RWPE1 (cell line): ENCODE measurements at regions not wholly inside any gene's neighbourhood (a gene's known extent, or its start where the extent isn't known, plus 50 kb on each side); places are given as distances from the start of the nearest gene placed in this dataset.

Experiments used
- CTCF ChIA-PET: fragments of 350-600 bp; sonication (Branson Sonifier 250); formaldehyde crosslinking; extraction: SDS; loops from one replicate; lab custom pipeline; 2021; lab: Yijun Ruan, JAX
- POLR2A ChIA-PET: fragments of 400-600 bp; formaldehyde crosslinking; extraction: SDS; loops from one replicate; lab custom pipeline; 2020; ENCODE audit warnings: antibody characterized with exemption; ENCODE audit not compliant: low non-redundant PET; lab: Yijun Ruan, JAX
- DNase-seq: peaks from one replicate; pipeline ENCODE4 v3.0.0; 2012; ENCODE audit warnings: low spot score
- H3K27ac ChIP-seq: fragments of 450-650 bp; 2 replicates; pipeline ENCODE4 v1.5.1; 2017
- CTCF ChIP-seq: fragments of 450-650 bp; conservative IDR thresholded peaks from 2 replicates; pipeline ENCODE4 v1.5.1; 2017; ENCODE audit warnings: low read depth, mild to moderate bottlenecking

- POLR2A ChIA-PET: no interaction called here
- CTCF ChIA-PET: interaction anchor here (0.6 kb wide), 1 partner anchor 9 kb away, joined by 3 read pairs; no protein-coding TSS in a partner anchor
- no peak for DNase-seq
- TF ChIP-seq CTCF: no peak
- H3K27ac ChIP-seq: no peak overlapping the region
Observed at GRCh38 chr20:22348010-22348409, 236.4 kb downstream of the FOXA2 start.

GRCh38 chr20:22346716-22347115 lies 237.7 kb downstream of the FOXA2 start:
- ChIA-PET POLR2A (no interaction called here), CTCF (no interaction called here)
- no peak overlapping the region for H3K27ac ChIP-seq
- DNase-seq: peak; percentile 20
- no peak for TF ChIP-seq CTCF

- no peak for DNase-seq
- H3K27ac ChIP-seq: peak overlapping the region; percentile 7; the same call in 1 of the 2 replicates
- no peak for TF ChIP-seq CTCF
- ChIA-PET POLR2A (no interaction called here), CTCF (no interaction called here)
Observed at GRCh38 chr20:22343612-22344011, 240.8 kb downstream of the FOXA2 start.

- CTCF ChIA-PET: interaction anchor here (0.7 to 1.7 kb wide), 6 partner anchors 9 to 348 kb away, joined by 3 to 8 read pairs (median 4); no protein-coding TSS in a partner anchor
- POLR2A ChIA-PET: no interaction called here
- DNase-seq: no peak
- peak overlapping the region; percentile 52; the same call in 1 of the 2 replicates for H3K27ac ChIP-seq
- no peak for TF ChIP-seq CTCF
Observed at GRCh38 chr20:22342410-22342809, 242.0 kb downstream of the FOXA2 start.

- POLR2A ChIA-PET: no interaction called here
Observed at GRCh38 chr20:22341508-22341907, 242.9 kb downstream of the FOXA2 start.

GRCh38 chr20:22339946-22340345 lies 244.4 kb downstream of the FOXA2 start:
- H3K27ac ChIP-seq: peak overlapping the region; percentile 66
- DNase-seq: no peak
- TF ChIP-seq CTCF: no peak
- POLR2A ChIA-PET: no interaction called here
- CTCF ChIA-PET: interaction anchor here (0.6 to 3.5 kb wide), 12 partner anchors 11 to 980 kb away, joined by 3 to 37 read pairs (median 6); no protein-coding TSS in a partner anchor

More at GRCh38 chr20:22341508-22341907, 242.9 kb downstream of the FOXA2 start:
- TF ChIP-seq CTCF: no peak
- peak overlapping the region; percentile 53; the same call in 1 of the 2 replicates for H3K27ac ChIP-seq
- DNase-seq: peak; percentile 17
- CTCF ChIA-PET: interaction anchor here (0.6 to 1.7 kb wide), 7 partner anchors 8 to 349 kb away, joined by 3 to 8 read pairs (median 5); no protein-coding TSS in a partner anchor
